OCI-LY1 (cell line): ENCODE measurements at regions not wholly inside any gene's neighbourhood (a gene's known extent, or its start where the extent isn't known, plus 50 kb on each side); places are given as distances from the start of the nearest gene placed in this dataset.
"Not testable (repeated sequence)": the region's sequence is repeated elsewhere in the genome, so short reads cannot be mapped to it uniquely, and the experiment has no call there.

ENCODE experiments used
- H2AFZ ChIP-seq: fragments of 200-600 bp; sonication (generic), shearing (Covaris generic); 2 replicates; pipeline ENCODE4 v1.6.0; 2014; ENCODE audit warnings: antibody characterized with exemption, mild to moderate bottlenecking, low read length
- H3F3A ChIP-seq: fragments of 200-600 bp; sonication (generic), shearing (Covaris generic); 2 replicates; pipeline ENCODE4 v1.6.0; 2014; ENCODE audit warnings: mild to moderate bottlenecking, antibody characterized with exemption, low read length, moderate library complexity; ENCODE audit not compliant: insufficient read depth
- H3K27ac ChIP-seq: fragments of 200-600 bp; sonication (generic); 2 replicates; pipeline ENCODE4 v1.5.1; 2014; ENCODE audit warnings: low read length, mixed run types, mild to moderate bottlenecking, low read depth; ENCODE audit not compliant: poor library complexity, severe bottlenecking
- H3K27me3 ChIP-seq: fragments of 200-600 bp; sonication (generic); 2 replicates; pipeline ENCODE4 v1.6.0; 2014; ENCODE audit warnings: antibody characterized with exemption, mild to moderate bottlenecking, low read length, moderate library complexity; ENCODE audit not compliant: insufficient read depth
- H3K36me3 ChIP-seq: fragments of 200-600 bp; sonication (generic); 2 replicates; pipeline ENCODE4 v1.6.1; 2014; ENCODE audit warnings: mild to moderate bottlenecking, antibody characterized with exemption, low read length, moderate library complexity, mixed read lengths; ENCODE audit not compliant: insufficient read depth
- H3K4me1 ChIP-seq: fragments of 200-600 bp; sonication (generic); 2 replicates; pipeline ENCODE4 v1.5.1; 2014; ENCODE audit warnings: mild to moderate bottlenecking, low read length, moderate library complexity; ENCODE audit not compliant: insufficient read depth, severe bottlenecking
- H3K4me2 ChIP-seq: fragments of 200-600 bp; sonication (generic), shearing (Covaris generic); 2 replicates; pipeline ENCODE4 v1.6.1; 2014; ENCODE audit warnings: low read length
- H3K4me3 ChIP-seq: fragments of 200-600 bp; sonication (generic); 2 replicates; pipeline ENCODE4 v1.5.1; 2014; ENCODE audit warnings: low read length, low read depth, mild to moderate bottlenecking, mixed read lengths; ENCODE audit not compliant: poor library complexity, severe bottlenecking
- H3K79me2 ChIP-seq: fragments of 200-600 bp; shearing (Covaris generic); 2 replicates; pipeline ENCODE4 v1.6.1; 2016; ENCODE audit warnings: mixed run types, low read length, mixed read lengths; ENCODE audit not compliant: insufficient read depth
- H3K9ac ChIP-seq: fragments of 200-600 bp; sonication (generic), shearing (Covaris generic); 2 replicates; pipeline ENCODE4 v1.6.1; 2014; ENCODE audit warnings: mild to moderate bottlenecking, low read length, mixed read lengths
- H3K9me2 ChIP-seq: fragments of 200-600 bp; sonication (generic), shearing (Covaris generic); 2 replicates; pipeline ENCODE4 v1.6.1; 2014; ENCODE audit warnings: low read depth, mild to moderate bottlenecking, low read length, mixed read lengths
- H3K9me3 ChIP-seq: fragments of 200-600 bp; shearing (Covaris generic); 2 replicates; pipeline ENCODE4 v1.6.1; 2014; ENCODE audit warnings: low read length, mixed read lengths
- H4K20me1 ChIP-seq: fragments of 200-600 bp; sonication (generic), shearing (Covaris generic); 2 replicates; pipeline ENCODE4 v1.6.0; 2016; ENCODE audit warnings: mild to moderate bottlenecking, low read length; ENCODE audit not compliant: insufficient read depth
- EZH2 ChIP-seq: fragments of 200-600 bp; sonication (generic), shearing (Covaris generic); IDR thresholded peaks from 2 replicates; pipeline ENCODE4 v1.8.0; 2017; ENCODE audit warnings: borderline replicate concordance, mixed run types, mild to moderate bottlenecking, antibody characterized with exemption, low read length, moderate library complexity, mixed read lengths
- TF ChIP-seq, protein P1 (sequence below): fragments of 200-600 bp; sonication (generic), shearing (Covaris generic); IDR thresholded peaks from 2 replicates; pipeline ENCODE4 v1.5.1; 2017; ENCODE audit warnings: mild to moderate bottlenecking, antibody characterized with exemption, low read length, moderate library complexity, mixed read lengths

DNA sequence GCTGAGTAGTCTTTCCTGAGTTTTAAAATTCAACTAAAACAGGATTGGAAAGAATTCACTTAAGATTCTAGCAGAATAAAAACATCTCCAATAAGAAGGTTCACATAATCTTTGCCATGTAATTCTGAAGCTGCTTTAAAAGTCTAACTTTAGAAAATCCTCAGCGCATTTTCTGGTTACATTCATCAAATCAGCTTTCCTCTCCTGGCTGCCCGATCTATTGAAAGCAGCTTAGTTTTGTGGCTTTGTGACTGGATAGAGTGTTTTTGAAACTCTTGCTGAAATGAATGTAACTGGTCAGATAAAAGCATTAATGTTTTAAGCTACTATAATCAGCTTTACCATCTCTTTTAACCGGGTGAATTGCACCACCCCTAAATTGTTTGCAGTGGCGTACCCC lies 66.8 kb downstream of the DOP1B start:
- Histone ChIP-seq H3K4me1 (no peaks in the 10 kb centered on the region), H4K20me1 (no peaks in the 10 kb centered on the region), H3F3A (no peaks in the 10 kb centered on the region), H3K27ac (no peak overlapping the region), H2AFZ (no peak overlapping the region), H3K36me3 (0 out of 2 replicates have a peak, but pooled peaks cover 5% of the 10 kb centered on the region), H3K9ac (no peak overlapping the region), H3K4me2 (no peak overlapping the region), H3K4me3 (no peak overlapping the region), H3K27me3 (no peaks in the 10 kb centered on the region), H3K9me2 (no peaks in the 10 kb centered on the region), H3K79me2 (no peaks in the 10 kb centered on the region), H3K9me3 (no peaks in the 10 kb centered on the region)
- TF ChIP-seq EZH2: no peak
- TF ChIP-seq, protein P1, sequence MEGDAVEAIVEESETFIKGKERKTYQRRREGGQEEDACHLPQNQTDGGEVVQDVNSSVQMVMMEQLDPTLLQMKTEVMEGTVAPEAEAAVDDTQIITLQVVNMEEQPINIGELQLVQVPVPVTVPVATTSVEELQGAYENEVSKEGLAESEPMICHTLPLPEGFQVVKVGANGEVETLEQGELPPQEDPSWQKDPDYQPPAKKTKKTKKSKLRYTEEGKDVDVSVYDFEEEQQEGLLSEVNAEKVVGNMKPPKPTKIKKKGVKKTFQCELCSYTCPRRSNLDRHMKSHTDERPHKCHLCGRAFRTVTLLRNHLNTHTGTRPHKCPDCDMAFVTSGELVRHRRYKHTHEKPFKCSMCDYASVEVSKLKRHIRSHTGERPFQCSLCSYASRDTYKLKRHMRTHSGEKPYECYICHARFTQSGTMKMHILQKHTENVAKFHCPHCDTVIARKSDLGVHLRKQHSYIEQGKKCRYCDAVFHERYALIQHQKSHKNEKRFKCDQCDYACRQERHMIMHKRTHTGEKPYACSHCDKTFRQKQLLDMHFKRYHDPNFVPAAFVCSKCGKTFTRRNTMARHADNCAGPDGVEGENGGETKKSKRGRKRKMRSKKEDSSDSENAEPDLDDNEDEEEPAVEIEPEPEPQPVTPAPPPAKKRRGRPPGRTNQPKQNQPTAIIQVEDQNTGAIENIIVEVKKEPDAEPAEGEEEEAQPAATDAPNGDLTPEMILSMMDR: no peak

DNA sequence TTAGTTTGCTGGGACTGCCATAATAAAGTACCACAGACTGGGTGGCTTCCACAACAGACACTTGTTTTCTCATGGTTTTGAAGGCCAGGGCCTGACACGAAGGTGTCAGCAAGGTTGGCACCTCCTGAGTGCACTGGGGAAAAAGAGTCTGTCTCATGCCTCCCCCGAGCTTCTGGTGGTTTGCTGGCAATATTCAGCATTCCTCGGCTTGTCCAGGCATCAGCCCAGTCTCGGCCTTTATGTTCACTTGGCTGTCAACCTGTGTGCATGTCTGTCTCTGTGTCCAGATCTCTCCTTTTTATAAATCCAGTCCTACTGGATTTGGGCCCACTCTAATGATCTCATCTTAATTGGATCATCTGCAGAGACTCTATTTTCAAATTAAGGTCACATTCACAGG lies 72.6 kb downstream of the DOP1B start:
- Histone ChIP-seq H3K4me3 (no peak overlapping the region), H3K9ac (no peak overlapping the region), H4K20me1 (no peaks in the 10 kb centered on the region), H3K9me2 (no peaks in the 10 kb centered on the region), H3K9me3 (no peaks in the 10 kb centered on the region), H3K4me1 (peaks cover 2% of the 10 kb centered on the region), H3K4me2 (no peak overlapping the region), H3K79me2 (no peaks in the 10 kb centered on the region), H3K27ac (no peak overlapping the region), H2AFZ (no peak overlapping the region), H3K36me3 (0 out of 2 replicates have a peak, but pooled peaks cover 5% of the 10 kb centered on the region), H3F3A (no peaks in the 10 kb centered on the region), H3K27me3 (no peaks in the 10 kb centered on the region)
- TF ChIP-seq, protein P1: no peak
- TF ChIP-seq EZH2: no peak

DNA sequence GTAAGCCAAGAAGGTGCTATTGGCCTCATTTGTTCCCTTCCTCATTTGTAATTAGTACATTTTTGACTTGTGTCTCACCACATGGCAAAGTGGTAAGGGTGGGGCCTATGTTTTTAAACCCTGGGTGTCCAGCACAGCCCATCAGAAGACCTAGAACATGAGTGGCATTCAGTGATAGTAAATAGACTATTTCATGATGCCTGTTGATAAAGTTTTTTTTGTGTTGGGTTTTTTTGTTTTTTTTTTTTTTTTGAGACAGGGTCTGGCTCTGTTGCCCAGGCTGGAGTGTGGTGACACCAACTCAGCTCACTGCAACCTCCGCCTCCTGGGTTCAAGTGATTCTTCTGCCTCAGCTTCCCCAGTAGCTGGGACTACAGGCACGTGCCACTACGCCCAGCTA lies 74.8 kb downstream of the DOP1B start:
- H3K9ac ChIP-seq, H3K27me3 ChIP-seq, H3K79me2 ChIP-seq, H3K9me3 ChIP-seq, H4K20me1 ChIP-seq, H3F3A ChIP-seq, H2AFZ ChIP-seq, H3K9me2 ChIP-seq, H3K4me2 ChIP-seq, H3K27ac ChIP-seq, H3K4me3 ChIP-seq, H3K36me3 ChIP-seq: not testable (repeated sequence)
- peaks cover 13% of the 10 kb centered on the region for H3K4me1 ChIP-seq

DNA sequence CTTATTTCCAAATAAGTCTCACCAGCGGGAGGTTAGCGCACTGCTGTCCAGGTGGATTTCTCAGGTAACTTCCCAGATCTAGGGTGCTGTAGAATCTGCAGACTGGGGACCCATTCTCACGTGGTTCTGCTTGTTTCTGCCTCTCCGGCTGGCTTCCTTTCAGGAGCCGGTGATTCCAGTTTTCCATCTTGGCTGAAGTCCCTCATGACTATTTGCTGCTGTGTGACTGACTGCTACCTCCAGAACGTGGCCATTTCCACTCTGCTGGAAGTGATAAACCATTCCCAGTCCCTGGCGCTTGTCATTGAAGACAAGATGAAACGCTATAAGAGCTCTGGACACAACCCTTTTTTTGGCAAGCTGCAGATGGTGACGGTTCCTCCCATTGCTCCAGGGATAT lies 76.0 kb downstream of the DOP1B start:
- no peak overlapping the region for H3K4me2 ChIP-seq
- no peaks in the 10 kb centered on the region for H3K27me3 ChIP-seq
- H3K9me2 ChIP-seq: no peaks in the 10 kb centered on the region
- no peaks in the 10 kb centered on the region for H3K9me3 ChIP-seq
- H3K9ac ChIP-seq: no peak overlapping the region
- no peak overlapping the region for H3K27ac ChIP-seq
- no peaks in the 10 kb centered on the region for H3F3A ChIP-seq
- peaks cover 17% of the 10 kb centered on the region for H3K4me1 ChIP-seq
- peaks cover 3% of the 10 kb centered on the region; the same call in 1 of the 2 replicates for H3K36me3 ChIP-seq
- H3K4me3 ChIP-seq: no peak overlapping the region
- H4K20me1 ChIP-seq: no peaks in the 10 kb centered on the region
- no peaks in the 10 kb centered on the region for H3K79me2 ChIP-seq
- no peak overlapping the region for H2AFZ ChIP-seq
- TF ChIP-seq, protein P1: no peak
- TF ChIP-seq EZH2: no peak
